SK-N-SH treated with all-trans-retinoic acid at 6 μM for 48 hours (cell line): ENCODE measurements at regions not wholly inside any gene's neighbourhood (a gene's known extent, or its start where the extent isn't known, plus 50 kb on each side); places are given as distances from the start of the nearest gene placed in this dataset.
"Not testable (repeated sequence)": the region's sequence is repeated elsewhere in the genome, so short reads cannot be mapped to it uniquely, and the experiment has no call there.

ENCODE experiments used
- PATZ1 ChIP-seq: fragments of 250-450 bp; sonication (Bioruptor Pico); IDR thresholded peaks from 2 replicates; pipeline ENCODE4 v1.8.0; 2020; ENCODE audit warnings: mild to moderate bottlenecking, moderate library complexity, borderline replicate concordance
- ZFP30 ChIP-seq: fragments of 450-650 bp; formaldehyde crosslinking; IDR thresholded peaks from 2 replicates; pipeline ENCODE4 v1.5.0; 2022; ENCODE audit warnings: mild to moderate bottlenecking, moderate library complexity

- TF ChIP-seq PATZ1; ZFP30 (CRISPR knock-in tag): not testable (repeated sequence)
Measured at GRCh38 chr11:15850335-15850734, 506.0 kb downstream of the SOX6 start.
